HepG2 (cell line): ENCODE measurements at regions not wholly inside any gene's neighbourhood (a gene's known extent, or its start where the extent isn't known, plus 50 kb on each side); places are given as distances from the start of the nearest gene placed in this dataset.

Source experiments
- ATAC-seq: fragments of 200-7000 bp; cut with Tn5 transposase; 3 replicates; pipeline ENCODE4 v1.9.1; 2020; ENCODE audit warnings: mild to moderate bottlenecking, moderate library complexity
- BruUV-seq: library from RNA; stranded (reverse); fragments of 400-500 nt; replicated peaks from 2 replicates; lab custom pipeline; 2021; lab: Mats Ljungman, UMichigan
- CTCF ChIA-PET: fragments of 300-600 bp; formaldehyde crosslinking; extraction: SDS; loops from one replicate; lab custom pipeline; 2021; ENCODE audit warnings: low total read pairs, inconsistent platforms, low intra/inter-chr PET ratio; lab: Yijun Ruan, JAX
- POLR2A ChIA-PET: fragments of 350-600 bp; sonication (Branson Sonifier 250); formaldehyde crosslinking; loops from one replicate; lab custom pipeline; 2020; ENCODE audit warnings: antibody characterized with exemption, inconsistent platforms; lab: Yijun Ruan, JAX
- DNase-seq: peaks from one replicate; pipeline ENCODE4 v3.0.0-alpha.2; 2015; ENCODE audit warnings: low spot score
- FAIRE-seq: peaks from 3 replicates; lab custom pipeline; 2011; peaks lifted over from hg19 to GRCh38; lab: Jason Lieb, UNC
- H2AFZ ChIP-seq: one replicate; pipeline ENCODE4 v1.6.1; 2011; ENCODE audit warnings: low read length, inconsistent platforms
- H3K27ac ChIP-seq: fragments of 300-600 bp; 3 replicates; pipeline ENCODE4 v1.8.0; 2011; ENCODE audit warnings: mixed run types, mild to moderate bottlenecking, mixed read lengths, low read length, inconsistent platforms; ENCODE audit not compliant: insufficient read depth; ENCODE audit errors: extremely low read length
- H3K27me3 ChIP-seq, 2 experiments: fragments of 200-600 bp in 1 of 2; 2 replicates in 1 of 2; 3 replicates in 1 of 2; pipeline versions ENCODE4 v1.6.0 to v1.8.0; 2011; ENCODE audit warnings: low read length in 2 of 2, mild to moderate bottlenecking in 2 of 2, moderate library complexity in 2 of 2, inconsistent platforms in 1 of 2; ENCODE audit not compliant: insufficient read depth in 2 of 2, control insufficient read depth in 1 of 2
- H3K36me3 ChIP-seq, 2 experiments: fragments of 200-600 bp in 1 of 2; replicated peaks in 1 of 2; 2 replicates in 1 of 2; 3 replicates in 1 of 2; pipeline versions ENCODE4 v1.5.1 to v1.8.0; 2011; ENCODE audit warnings: low read length in 2 of 2, inconsistent platforms in 1 of 2; ENCODE audit not compliant: insufficient read depth in 2 of 2, control insufficient read depth in 1 of 2
- H3K4me1 ChIP-seq: 2 replicates; pipeline ENCODE4 v1.5.1; 2012; ENCODE audit warnings: low read length, inconsistent platforms; ENCODE audit not compliant: insufficient read depth
- H3K4me2 ChIP-seq: 2 replicates; pipeline ENCODE4 v1.6.0; 2011; ENCODE audit warnings: low read depth, low read length, inconsistent platforms
- H3K4me3 ChIP-seq, 3 experiments: fragments of 200-600 bp in 1 of 3; sonication (generic), shearing (Covaris generic) in 1 of 3; replicated peaks in 1 of 3; 2 replicates each; pipeline ENCODE4 v1.5.1; 2011 to 2016; ENCODE audit warnings: low read length in 3 of 3, inconsistent platforms in 2 of 3, low read depth in 2 of 3, mild to moderate bottlenecking in 2 of 3, control low read depth in 1 of 3, mixed read lengths in 1 of 3; ENCODE audit not compliant: insufficient read depth in 1 of 3
- H3K79me2 ChIP-seq: one replicate; pipeline ENCODE4 v1.6.1; 2011; ENCODE audit warnings: low read length, inconsistent platforms; ENCODE audit not compliant: insufficient read depth
- H3K9ac ChIP-seq: 2 replicates; pipeline ENCODE4 v1.6.0; 2011; ENCODE audit warnings: mild to moderate bottlenecking, low read depth, low read length, inconsistent platforms; ENCODE audit not compliant: insufficient read depth
- H3K9me3 ChIP-seq: 2 replicates; pipeline ENCODE4 v1.5.1; 2012; ENCODE audit warnings: mild to moderate bottlenecking, low read length
- H4K20me1 ChIP-seq: 2 replicates; pipeline ENCODE4 v1.6.0; 2011; ENCODE audit warnings: inconsistent platforms, mild to moderate bottlenecking, low read length, moderate library complexity; ENCODE audit not compliant: insufficient read depth
- AGO1 ChIP-seq: fragments of 200-400 bp; formaldehyde crosslinking; IDR thresholded peaks from 2 replicates; pipeline ENCODE4 v1.6.1; 2017; ENCODE audit warnings: mild to moderate bottlenecking, low read depth, low read length, moderate library complexity; ENCODE audit not compliant: poor library complexity, severe bottlenecking
- AKAP8 ChIP-seq: sonication (generic); formaldehyde crosslinking; IDR thresholded peaks from 2 replicates; pipeline ENCODE4 v1.5.1; 2020; ENCODE audit warnings: mild to moderate bottlenecking, missing genetic modification reagents
- BCL3 ChIP-seq: sonication (generic); formaldehyde crosslinking; IDR thresholded peaks from 2 replicates; pipeline ENCODE4 v1.5.1; 2020; ENCODE audit warnings: mild to moderate bottlenecking, missing genetic modification reagents, moderate library complexity
- CC2D1A ChIP-seq: sonication (generic); formaldehyde crosslinking; IDR thresholded peaks from 2 replicates; pipeline ENCODE4 v1.8.1; 2023; ENCODE audit warnings: mild to moderate bottlenecking, missing genetic modification reagents
- HNRNPLL ChIP-seq: fragments of 200-400 bp; formaldehyde crosslinking; IDR thresholded peaks from 2 replicates; pipeline ENCODE4 v1.6.1; 2017; ENCODE audit warnings: mild to moderate bottlenecking, low read depth, low read length; ENCODE audit not compliant: poor library complexity, severe bottlenecking
- POLR2G ChIP-seq: fragments of 200-400 bp; formaldehyde crosslinking; IDR thresholded peaks from 2 replicates; pipeline ENCODE4 v1.6.1; 2018; ENCODE audit warnings: mild to moderate bottlenecking, low read depth, low read length, moderate library complexity
- SMARCE1 ChIP-seq: fragments of 450-650 bp; IDR thresholded peaks from 2 replicates; pipeline ENCODE4 v1.6.1; 2017; ENCODE audit warnings: borderline replicate concordance
- ZC3H4 ChIP-seq: sonication (generic); formaldehyde crosslinking; IDR thresholded peaks from 2 replicates; pipeline ENCODE4 v1.4.0; 2020; ENCODE audit warnings: missing genetic modification reagents, borderline replicate concordance
- ZNF136 ChIP-seq: sonication (generic); formaldehyde crosslinking; IDR thresholded peaks from 2 replicates; pipeline ENCODE4 v1.8.1; 2022; ENCODE audit warnings: low read depth, mild to moderate bottlenecking, moderate library complexity, missing genetic modification reagents
- ZNF382 ChIP-seq: sonication (generic); formaldehyde crosslinking; IDR thresholded peaks from 2 replicates; pipeline ENCODE4 v1.5.0; 2020; ENCODE audit warnings: missing genetic modification reagents, mild to moderate bottlenecking, borderline replicate concordance
- ZNF503 ChIP-seq: sonication (generic); formaldehyde crosslinking; IDR thresholded peaks from 2 replicates; pipeline ENCODE4 v1.4.0; 2020; ENCODE audit warnings: missing genetic modification reagents
- ZNF576 ChIP-seq: sonication (generic); formaldehyde crosslinking; IDR thresholded peaks from 2 replicates; pipeline ENCODE4 v1.4.0; 2020; ENCODE audit warnings: mild to moderate bottlenecking, missing genetic modification reagents
- WGBS: methylation state at CpG from one replicate; pipeline ENCODE4 v1.1.6; 2017; ENCODE audit warnings: low lambda C conversion rate; 5-methylcytosine and 5-hydroxymethylcytosine counted together
- in situ Hi-C: cut with HindIII; loops from 2 replicates; pipeline ENCODE4 v1.10.0; 2017; ENCODE audit warnings: low pct_unique_long_range_greater_than_20kb; ENCODE audit not compliant: extremely low pct_ligation_motif_present
- intact Hi-C: fragments of 100-400 bp; cut with micrococcal nuclease; formaldehyde crosslinking; loops from one replicate; pipeline ENCODE4 v1.10.0; 2022; ENCODE audit not compliant: unreplicated experiment
- TF ChIP-seq, protein P1 (sequence below): sonication (generic); formaldehyde crosslinking; IDR thresholded peaks from 2 replicates; pipeline ENCODE4 v1.9.0; 2021; ENCODE audit warnings: missing genetic modification reagents, mild to moderate bottlenecking, borderline replicate concordance
- TF ChIP-seq, protein P2 (sequence below): sonication (generic); formaldehyde crosslinking; conservative IDR thresholded peaks from 2 replicates; pipeline ENCODE4 v1.8.1; 2023; ENCODE audit warnings: missing genetic modification reagents
- TF ChIP-seq, protein P3 (sequence below): sonication (generic); formaldehyde crosslinking; IDR thresholded peaks from 2 replicates; pipeline ENCODE4 v1.4.0; 2020; ENCODE audit warnings: missing genetic modification reagents
- TF ChIP-seq, protein P4 (sequence below): sonication (generic); formaldehyde crosslinking; IDR thresholded peaks from 2 replicates; pipeline ENCODE4 v1.5.0; 2020; ENCODE audit warnings: missing genetic modification reagents, mild to moderate bottlenecking, borderline replicate concordance

DNA sequence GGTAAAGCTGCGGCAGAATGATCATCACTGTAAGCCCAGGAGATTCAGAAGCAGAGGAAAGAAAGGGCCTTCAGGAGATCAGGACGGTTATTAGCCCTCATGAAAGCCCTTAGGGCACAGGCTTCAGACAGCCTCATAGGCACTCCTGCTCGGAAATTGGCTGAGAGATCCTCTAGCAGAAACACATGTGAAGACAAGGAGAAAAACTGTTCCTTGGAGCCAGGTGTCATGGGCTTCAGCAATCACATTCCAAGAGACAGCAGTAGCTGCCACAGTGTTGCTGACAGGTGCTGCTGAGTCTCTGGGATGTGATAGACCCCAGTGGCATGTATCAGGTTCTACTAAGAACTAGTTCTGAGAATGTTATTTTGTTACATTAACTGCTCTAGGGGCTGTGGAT is 88.8 kb upstream of the DYRK2 start:
- Histone ChIP-seq H3K9me3 (peaks cover 15% of the 10 kb centered on the region), H3K4me3 (no peak overlapping the region), H3K9ac (no peak overlapping the region), H2AFZ (no peak overlapping the region), H3K27me3 (no peaks in the 10 kb centered on the region), H3K36me3 (no peaks in the 10 kb centered on the region), H4K20me1 (no peaks in the 10 kb centered on the region), H3K27ac (no peak overlapping the region), H3K4me1 (peaks cover 12% of the 10 kb centered on the region), H3K79me2 (no peaks in the 10 kb centered on the region), H3K4me2 (no peak overlapping the region)
- DNase-seq (no peak), ATAC-seq (no peak), FAIRE-seq (no peak)
- POLR2A ChIA-PET = no interaction called here
- BruUV-seq = no TSS peak
- WGBS = 29% methylated on average over 3 of the region's 3 CpGs
- CTCF ChIA-PET = no interaction called here
- in situ Hi-C loops = no loop called here
- intact Hi-C loops = no loop called here
- TF ChIP-seq BCL3 (CRISPR knock-in tag) (no peak), SMARCE1 (no peak), ZNF136 (CRISPR knock-in tag) (no peak), AKAP8 (CRISPR knock-in tag) (no peak), CC2D1A (no peak), ZNF382 (CRISPR knock-in tag) (no peak), ZNF503 (CRISPR knock-in tag) (no peak), AGO1 (no peak), ZNF576 (CRISPR knock-in tag) (no peak), HNRNPLL (no peak), POLR2G (no peak), ZC3H4 (CRISPR knock-in tag) (no peak)
- TF ChIP-seq, protein P1, sequence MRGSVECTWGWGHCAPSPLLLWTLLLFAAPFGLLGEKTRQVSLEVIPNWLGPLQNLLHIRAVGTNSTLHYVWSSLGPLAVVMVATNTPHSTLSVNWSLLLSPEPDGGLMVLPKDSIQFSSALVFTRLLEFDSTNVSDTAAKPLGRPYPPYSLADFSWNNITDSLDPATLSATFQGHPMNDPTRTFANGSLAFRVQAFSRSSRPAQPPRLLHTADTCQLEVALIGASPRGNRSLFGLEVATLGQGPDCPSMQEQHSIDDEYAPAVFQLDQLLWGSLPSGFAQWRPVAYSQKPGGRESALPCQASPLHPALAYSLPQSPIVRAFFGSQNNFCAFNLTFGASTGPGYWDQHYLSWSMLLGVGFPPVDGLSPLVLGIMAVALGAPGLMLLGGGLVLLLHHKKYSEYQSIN (CRISPR knock-in tag) = no peak
- TF ChIP-seq, protein P2, sequence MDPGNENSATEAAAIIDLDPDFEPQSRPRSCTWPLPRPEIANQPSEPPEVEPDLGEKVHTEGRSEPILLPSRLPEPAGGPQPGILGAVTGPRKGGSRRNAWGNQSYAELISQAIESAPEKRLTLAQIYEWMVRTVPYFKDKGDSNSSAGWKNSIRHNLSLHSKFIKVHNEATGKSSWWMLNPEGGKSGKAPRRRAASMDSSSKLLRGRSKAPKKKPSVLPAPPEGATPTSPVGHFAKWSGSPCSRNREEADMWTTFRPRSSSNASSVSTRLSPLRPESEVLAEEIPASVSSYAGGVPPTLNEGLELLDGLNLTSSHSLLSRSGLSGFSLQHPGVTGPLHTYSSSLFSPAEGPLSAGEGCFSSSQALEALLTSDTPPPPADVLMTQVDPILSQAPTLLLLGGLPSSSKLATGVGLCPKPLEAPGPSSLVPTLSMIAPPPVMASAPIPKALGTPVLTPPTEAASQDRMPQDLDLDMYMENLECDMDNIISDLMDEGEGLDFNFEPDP = no peak
- TF ChIP-seq, protein P3, sequence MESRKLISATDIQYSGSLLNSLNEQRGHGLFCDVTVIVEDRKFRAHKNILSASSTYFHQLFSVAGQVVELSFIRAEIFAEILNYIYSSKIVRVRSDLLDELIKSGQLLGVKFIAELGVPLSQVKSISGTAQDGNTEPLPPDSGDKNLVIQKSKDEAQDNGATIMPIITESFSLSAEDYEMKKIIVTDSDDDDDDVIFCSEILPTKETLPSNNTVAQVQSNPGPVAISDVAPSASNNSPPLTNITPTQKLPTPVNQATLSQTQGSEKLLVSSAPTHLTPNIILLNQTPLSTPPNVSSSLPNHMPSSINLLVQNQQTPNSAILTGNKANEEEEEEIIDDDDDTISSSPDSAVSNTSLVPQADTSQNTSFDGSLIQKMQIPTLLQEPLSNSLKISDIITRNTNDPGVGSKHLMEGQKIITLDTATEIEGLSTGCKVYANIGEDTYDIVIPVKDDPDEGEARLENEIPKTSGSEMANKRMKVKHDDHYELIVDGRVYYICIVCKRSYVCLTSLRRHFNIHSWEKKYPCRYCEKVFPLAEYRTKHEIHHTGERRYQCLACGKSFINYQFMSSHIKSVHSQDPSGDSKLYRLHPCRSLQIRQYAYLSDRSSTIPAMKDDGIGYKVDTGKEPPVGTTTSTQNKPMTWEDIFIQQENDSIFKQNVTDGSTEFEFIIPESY (CRISPR knock-in tag) = no peak
- TF ChIP-seq, protein P4, sequence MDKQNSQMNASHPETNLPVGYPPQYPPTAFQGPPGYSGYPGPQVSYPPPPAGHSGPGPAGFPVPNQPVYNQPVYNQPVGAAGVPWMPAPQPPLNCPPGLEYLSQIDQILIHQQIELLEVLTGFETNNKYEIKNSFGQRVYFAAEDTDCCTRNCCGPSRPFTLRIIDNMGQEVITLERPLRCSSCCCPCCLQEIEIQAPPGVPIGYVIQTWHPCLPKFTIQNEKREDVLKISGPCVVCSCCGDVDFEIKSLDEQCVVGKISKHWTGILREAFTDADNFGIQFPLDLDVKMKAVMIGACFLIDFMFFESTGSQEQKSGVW (CRISPR knock-in tag) = no peak
